ENCODE measurements at regions not wholly inside any gene's neighbourhood (a gene's known extent, or its start where the extent isn't known, plus 50 kb on each side); places are given as distances from the start of the nearest gene placed in this dataset.

GRCh38 chr2:18244845-18245244 lies 315.6 kb downstream of the RDH14 start:
- H4K5ac ChIP-seq (ENCODE audit: insufficient read length, low read depth, low read length) = no peak overlapping the region
- H3K79me2 ChIP-seq (ENCODE audit: insufficient read depth, low read length) = no peaks in the 10 kb centered on the region
- no peak overlapping the region for H3K14ac ChIP-seq (ENCODE audit: insufficient read depth, low read length)
- TF ChIP-seq, protein P1, sequence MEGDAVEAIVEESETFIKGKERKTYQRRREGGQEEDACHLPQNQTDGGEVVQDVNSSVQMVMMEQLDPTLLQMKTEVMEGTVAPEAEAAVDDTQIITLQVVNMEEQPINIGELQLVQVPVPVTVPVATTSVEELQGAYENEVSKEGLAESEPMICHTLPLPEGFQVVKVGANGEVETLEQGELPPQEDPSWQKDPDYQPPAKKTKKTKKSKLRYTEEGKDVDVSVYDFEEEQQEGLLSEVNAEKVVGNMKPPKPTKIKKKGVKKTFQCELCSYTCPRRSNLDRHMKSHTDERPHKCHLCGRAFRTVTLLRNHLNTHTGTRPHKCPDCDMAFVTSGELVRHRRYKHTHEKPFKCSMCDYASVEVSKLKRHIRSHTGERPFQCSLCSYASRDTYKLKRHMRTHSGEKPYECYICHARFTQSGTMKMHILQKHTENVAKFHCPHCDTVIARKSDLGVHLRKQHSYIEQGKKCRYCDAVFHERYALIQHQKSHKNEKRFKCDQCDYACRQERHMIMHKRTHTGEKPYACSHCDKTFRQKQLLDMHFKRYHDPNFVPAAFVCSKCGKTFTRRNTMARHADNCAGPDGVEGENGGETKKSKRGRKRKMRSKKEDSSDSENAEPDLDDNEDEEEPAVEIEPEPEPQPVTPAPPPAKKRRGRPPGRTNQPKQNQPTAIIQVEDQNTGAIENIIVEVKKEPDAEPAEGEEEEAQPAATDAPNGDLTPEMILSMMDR (conservative IDR thresholded peaks at IDR 0.05) = 0 out of 3 replicates have a peak, but pooled peaks have one; percentile 15
- no peaks in the 10 kb centered on the region for H3K27me3 ChIP-seq (ENCODE audit: insufficient read depth, low read length)
- H2BK120ac ChIP-seq (ENCODE audit: low read depth, low read length, poor library complexity, severe bottlenecking) = no peak overlapping the region
- no peaks in the 10 kb centered on the region for H4K20me1 ChIP-seq (ENCODE audit: control insufficient read depth, insufficient read depth, insufficient read length)
- H2BK5ac ChIP-seq (ENCODE audit: insufficient read length, low read length) = no peak overlapping the region
- no peak overlapping the region for H3K4me2 ChIP-seq (ENCODE audit: insufficient read depth, insufficient read length, low read length)
- no peak overlapping the region for H3K4ac ChIP-seq (ENCODE audit: low read depth, low read length)
- no peak overlapping the region for H2BK15ac ChIP-seq (ENCODE audit: low read depth, low read length)
- no peak overlapping the region for H3K9ac ChIP-seq (ENCODE audit: extremely low read depth, insufficient read length, low read length)
- H2BK12ac ChIP-seq (ENCODE audit: insufficient read length, low read depth, low read length) = no peak overlapping the region
- no peak overlapping the region for H4K8ac ChIP-seq (replicated peaks; ENCODE audit: insufficient read length, low read depth, low read length)
- no peak overlapping the region for H3K23ac ChIP-seq (ENCODE audit: insufficient read length, low read depth, low read length)
- H2AK5ac ChIP-seq (ENCODE audit: insufficient read length, low read length) = no peak overlapping the region
- no peaks in the 10 kb centered on the region for H3K79me1 ChIP-seq (ENCODE audit: insufficient read depth, low read depth, low read length, poor library complexity, severe bottlenecking)
- no peak overlapping the region for H4K91ac ChIP-seq (ENCODE audit: insufficient read length, low read depth, low read length)
- DNase-seq = peak; percentile 36
- no peaks in the 10 kb centered on the region for H3K23me2 ChIP-seq (ENCODE audit: insufficient read length, low read depth, low read length, poor library complexity, severe bottlenecking)
- no peak overlapping the region for H2AFZ ChIP-seq (ENCODE audit: low read length)
- no peaks in the 10 kb centered on the region for H3K36me3 Mint-ChIP-seq (ENCODE audit: insufficient read depth in 1 of 3, low read depth in 3 of 3)
- no CpG with 5 or more reads among the region's 2 CpGs for WGBS (ENCODE audit: extremely low coverage, insufficient read length, low lambda C conversion rate)
- H3K9me3 ChIP-seq (ENCODE audit: control insufficient read depth, low read depth, low read length) = no peaks in the 10 kb centered on the region
- H3K27ac ChIP-seq (ENCODE audit: insufficient read length, low read depth, low read length) = no peak overlapping the region
- H3K9me3 Mint-ChIP-seq = no peaks in the 10 kb centered on the region
- no peak overlapping the region for H3T11ph ChIP-seq (ENCODE audit: low read length)
- no peak overlapping the region for H2BK20ac ChIP-seq (ENCODE audit: low read depth, low read length, poor library complexity, severe bottlenecking)
- no peaks in the 10 kb centered on the region for H3K27me3 Mint-ChIP-seq (ENCODE audit: low read depth)
- H3K4me3 Mint-ChIP-seq = no peak overlapping the region
- no peak overlapping the region for H3K56ac ChIP-seq (ENCODE audit: insufficient read length, low read depth, low read length)
- H3K4me1 Mint-ChIP-seq = peaks cover 3 to 4% of the 10 kb centered on the region in 2 experiments; a peak in 2 of 4 replicates
- H3K18ac ChIP-seq (ENCODE audit: insufficient read length, low read depth, low read length) = no peak overlapping the region
- H3K27ac Mint-ChIP-seq = no peak overlapping the region
- no peaks in the 10 kb centered on the region for H3K4me1 ChIP-seq (ENCODE audit: insufficient read depth, low read length)
